H9 (cell line): ENCODE measurements at regions not wholly inside any gene's neighbourhood (a gene's known extent, or its start where the extent isn't known, plus 50 kb on each side); places are given as distances from the start of the nearest gene placed in this dataset.

ENCODE experiments used
- DNase-seq: peaks from one replicate; pipeline ENCODE4 v3.0.0-alpha.2; 2017
- H2AFZ ChIP-seq: one replicate; pipeline ENCODE4 v1.6.1; 2013; ENCODE audit warnings: mild to moderate bottlenecking, low read length, control low read depth, moderate library complexity
- H2AK5ac ChIP-seq: 2 replicates; pipeline ENCODE4 v1.6.1; 2013; ENCODE audit warnings: low read length, control low read depth, mixed read lengths; ENCODE audit not compliant: insufficient read length
- H2BK120ac ChIP-seq: one replicate; pipeline ENCODE4 v1.6.1; 2013; ENCODE audit warnings: low read depth, mild to moderate bottlenecking, low read length, control low read depth, inconsistent platforms; ENCODE audit not compliant: poor library complexity, severe bottlenecking
- H2BK12ac ChIP-seq: 2 replicates; pipeline ENCODE4 v1.6.1; 2013; ENCODE audit warnings: low read length, control low read depth, mixed read lengths, low read depth; ENCODE audit not compliant: insufficient read length
- H2BK15ac ChIP-seq: 2 replicates; pipeline ENCODE4 v1.6.1; 2013; ENCODE audit warnings: low read depth, low read length, control low read depth
- H2BK20ac ChIP-seq: one replicate; pipeline ENCODE4 v1.6.1; 2013; ENCODE audit warnings: low read depth, mild to moderate bottlenecking, low read length, control low read depth, inconsistent platforms; ENCODE audit not compliant: poor library complexity, severe bottlenecking
- H2BK5ac ChIP-seq: 2 replicates; pipeline ENCODE4 v1.6.1; 2013; ENCODE audit warnings: low read length, control low read depth, mixed read lengths; ENCODE audit not compliant: insufficient read length
- H3K14ac ChIP-seq: 2 replicates; pipeline ENCODE4 v1.6.1; 2013; ENCODE audit warnings: low read length, control low read depth; ENCODE audit not compliant: insufficient read depth
- H3K18ac ChIP-seq: 2 replicates; pipeline ENCODE4 v1.6.1; 2013; ENCODE audit warnings: low read depth, mild to moderate bottlenecking, mixed read lengths, low read length, control low read depth; ENCODE audit not compliant: insufficient read length
- H3K23ac ChIP-seq: 2 replicates; pipeline ENCODE4 v1.6.1; 2013; ENCODE audit warnings: low read length, control low read depth, mixed read lengths, low read depth; ENCODE audit not compliant: insufficient read length
- H3K23me2 ChIP-seq: 2 replicates; pipeline ENCODE4 v1.6.1; 2013; ENCODE audit warnings: low read depth, mild to moderate bottlenecking, mixed read lengths, low read length, control low read depth; ENCODE audit not compliant: insufficient read length, poor library complexity, severe bottlenecking
- H3K27ac ChIP-seq: 2 replicates; pipeline ENCODE4 v1.5.1; 2013; ENCODE audit warnings: low read length, control low read depth, mixed read lengths, low read depth; ENCODE audit not compliant: insufficient read length
- H3K27me3 ChIP-seq: 2 replicates; pipeline ENCODE4 v1.6.1; 2013; ENCODE audit warnings: low read length, control low read depth, inconsistent platforms; ENCODE audit not compliant: insufficient read depth
- H3K4ac ChIP-seq: 2 replicates; pipeline ENCODE4 v1.6.1; 2013; ENCODE audit warnings: low read depth, mild to moderate bottlenecking, control low read depth, inconsistent platforms, low read length, moderate library complexity
- H3K4me1 ChIP-seq: 2 replicates; pipeline ENCODE4 v1.6.1; 2013; ENCODE audit warnings: low read length, control low read depth, inconsistent platforms; ENCODE audit not compliant: insufficient read depth
- H3K4me2 ChIP-seq: 2 replicates; pipeline ENCODE4 v1.6.1; 2013; ENCODE audit warnings: low read length, control low read depth, mixed read lengths; ENCODE audit not compliant: insufficient read length, insufficient read depth
- H3K56ac ChIP-seq: 2 replicates; pipeline ENCODE4 v1.6.1; 2013; ENCODE audit warnings: low read depth, mild to moderate bottlenecking, mixed read lengths, low read length, control low read depth; ENCODE audit not compliant: insufficient read length
- H3K79me1 ChIP-seq: 2 replicates; pipeline ENCODE4 v1.6.1; 2013; ENCODE audit warnings: low read depth, mild to moderate bottlenecking, moderate library complexity, low read length, control low read depth, inconsistent platforms; ENCODE audit not compliant: insufficient read depth, poor library complexity, severe bottlenecking
- H3K79me2 ChIP-seq: 2 replicates; pipeline ENCODE4 v1.6.1; 2013; ENCODE audit warnings: low read length, control low read depth, inconsistent platforms; ENCODE audit not compliant: insufficient read depth
- H3K9ac ChIP-seq: 2 replicates; pipeline ENCODE4 v1.6.1; 2013; ENCODE audit warnings: low read length, control low read depth, mixed read lengths; ENCODE audit not compliant: insufficient read length; ENCODE audit errors: extremely low read depth
- H3K9me3 ChIP-seq: one replicate; pipeline ENCODE4 v1.6.1; 2013; ENCODE audit warnings: low read depth, low read length, inconsistent platforms; ENCODE audit not compliant: control insufficient read depth
- H3T11ph ChIP-seq: one replicate; pipeline ENCODE4 v1.6.1; 2013; ENCODE audit warnings: mild to moderate bottlenecking, low read length, control low read depth, inconsistent platforms
- H4K20me1 ChIP-seq: one replicate; pipeline ENCODE4 v1.6.1; 2013; ENCODE audit not compliant: control insufficient read depth, insufficient read length, insufficient read depth
- H4K5ac ChIP-seq: 2 replicates; pipeline ENCODE4 v1.6.1; 2013; ENCODE audit warnings: low read depth, mild to moderate bottlenecking, mixed read lengths, low read length, control low read depth; ENCODE audit not compliant: insufficient read length
- H4K8ac ChIP-seq: replicated peaks from 2 replicates; pipeline ENCODE4 v1.6.1; 2013; ENCODE audit warnings: low read length, control low read depth, mixed read lengths, low read depth; ENCODE audit not compliant: insufficient read length
- H4K91ac ChIP-seq: 2 replicates; pipeline ENCODE4 v1.6.1; 2013; ENCODE audit warnings: low read depth, mild to moderate bottlenecking, moderate library complexity, mixed read lengths, low read length, control low read depth; ENCODE audit not compliant: insufficient read length
- H3K27ac Mint-ChIP-seq, 3 experiments: 2 replicates in 2 of 3; 3 replicates in 1 of 3; pipeline ENCODE4 v1.8.0; 2020 to 2021; ENCODE audit warnings: mixed read lengths in 3 of 3, mild to moderate bottlenecking in 1 of 3, moderate library complexity in 1 of 3
- H3K27me3 Mint-ChIP-seq: 2 replicates; pipeline ENCODE4 v1.8.0; 2021; ENCODE audit warnings: low read depth, mild to moderate bottlenecking, moderate library complexity, mixed read lengths
- H3K36me3 Mint-ChIP-seq, 3 experiments: 2 replicates in 2 of 3; 3 replicates in 1 of 3; pipeline ENCODE4 v1.8.0; 2020 to 2021; ENCODE audit warnings: low read depth in 3 of 3, mixed read lengths in 3 of 3; ENCODE audit not compliant: insufficient read depth in 1 of 3
- H3K4me1 Mint-ChIP-seq, 2 experiments: 2 replicates each; pipeline ENCODE4 v1.8.0; 2020; ENCODE audit warnings: mixed read lengths in 2 of 2
- H3K4me3 Mint-ChIP-seq, 2 experiments: 2 replicates in 1 of 2; 3 replicates in 1 of 2; pipeline ENCODE4 v1.8.0; 2020 to 2021; ENCODE audit warnings: mild to moderate bottlenecking in 2 of 2, mixed read lengths in 2 of 2, moderate library complexity in 1 of 2
- H3K9me3 Mint-ChIP-seq, 2 experiments: 2 replicates in 1 of 2; 3 replicates in 1 of 2; pipeline ENCODE4 v1.8.0; 2020; ENCODE audit warnings: mild to moderate bottlenecking in 2 of 2, mixed read lengths in 2 of 2, moderate library complexity in 1 of 2
- CTCF ChIP-seq: fragments of 200-600 bp; sonication (generic); conservative IDR thresholded peaks from 3 replicates; pipeline ENCODE4 v1.8.0; 2021; ENCODE audit warnings: antibody characterized with exemption, mild to moderate bottlenecking
- WGBS: extraction: QIAGEN DNeasy Blood & Tissue Kit; methylation state at CpG from one replicate; pipeline ENCODE4 v1.1.7; 2013; ENCODE audit warnings: missing lambda C conversion rate, low lambda C conversion rate, mixed read lengths; ENCODE audit not compliant: insufficient read length; ENCODE audit errors: extremely low coverage; 5-methylcytosine and 5-hydroxymethylcytosine counted together

GRCh38 chr7:32206987-32207386 is 136.8 kb upstream of the PDE1C start:
- H2BK15ac ChIP-seq, result no peak overlapping the region
- no peaks in the 10 kb centered on the region for H4K20me1 ChIP-seq
- H3K23ac ChIP-seq, result no peak overlapping the region
- H3K14ac ChIP-seq, result no peak overlapping the region
- no peak overlapping the region for H3K4ac ChIP-seq
- no peaks in the 10 kb centered on the region for H3K27me3 ChIP-seq
- no peak overlapping the region for H4K91ac ChIP-seq
- H2BK5ac ChIP-seq, result no peak overlapping the region
- H3K9me3 ChIP-seq, result no peaks in the 10 kb centered on the region
- H3K79me1 ChIP-seq, result no peaks in the 10 kb centered on the region
- no peak overlapping the region for H2BK20ac ChIP-seq
- H2BK12ac ChIP-seq, result no peak overlapping the region
- no peaks in the 10 kb centered on the region for H3K23me2 ChIP-seq
- no peak overlapping the region for H4K5ac ChIP-seq
- Mint-ChIP-seq H3K9me3 (no peaks in the 10 kb centered on the region), H3K36me3 (no peaks in the 10 kb centered on the region), H3K4me3 (no peak overlapping the region), H3K27me3 (peaks cover 68% of the 10 kb centered on the region), H3K4me1 (peaks cover 6% of the 10 kb centered on the region in 2 experiments; a peak in 3 of 4 replicates), H3K27ac (peak overlapping the region in 1 of 3 experiments; percentile 72; a peak in 1 of 7 replicates)
- H3K4me1 ChIP-seq, result no peaks in the 10 kb centered on the region
- no peak overlapping the region for H2AK5ac ChIP-seq
- WGBS, result no CpG with 5 or more reads among the region's 8 CpGs
- H2BK120ac ChIP-seq, result no peak overlapping the region
- no peak overlapping the region for H3T11ph ChIP-seq
- H3K56ac ChIP-seq, result no peak overlapping the region
- no peaks in the 10 kb centered on the region for H3K79me2 ChIP-seq
- TF ChIP-seq CTCF, result peak; percentile 70
- no peak overlapping the region for H4K8ac ChIP-seq
- DNase-seq, result peak; percentile 73
- H3K18ac ChIP-seq, result no peak overlapping the region
- no peak overlapping the region for H3K27ac ChIP-seq
- H3K4me2 ChIP-seq, result no peak overlapping the region
- no peak overlapping the region for H3K9ac ChIP-seq
- H2AFZ ChIP-seq, result no peak overlapping the region
